ENCODE measurements at regions not wholly inside any gene's neighbourhood (a gene's known extent, or its start where the extent isn't known, plus 50 kb on each side); places are given as distances from the start of the nearest gene placed in this dataset.
"Not testable (repeated sequence)": the region's sequence is repeated elsewhere in the genome, so short reads cannot be mapped to it uniquely, and the experiment has no call there.

- no peak for DNase-seq (ENCODE audit: low read depth)
- H3K4me3 ChIP-seq (ENCODE audit: low read depth, low read length): no peak overlapping the region
- no peak for TF ChIP-seq CTCF (IDR thresholded peaks at IDR 0.05; ENCODE audit: insufficient read depth, low read length)
Observed at GRCh38 chr7:37552030-37552429, 103.4 kb upstream of the ELMO1 start.

GRCh38 chr7:37552439-37552838 is 103.8 kb upstream of the ELMO1 start:
- not testable (repeated sequence) for DNase-seq (ENCODE audit: low read depth); H3K4me3 ChIP-seq (ENCODE audit: low read depth, low read length)

- TF ChIP-seq CTCF (IDR thresholded peaks at IDR 0.05; ENCODE audit: insufficient read depth, low read length): no peak
- DNase-seq (ENCODE audit: low read depth): no peak
- H3K4me3 ChIP-seq (ENCODE audit: low read depth, low read length): no peak overlapping the region
Observed at GRCh38 chr7:37555528-37555927, 106.9 kb upstream of the ELMO1 start.

- no peak for DNase-seq (ENCODE audit: low read depth)
- no peak overlapping the region for H3K4me3 ChIP-seq (ENCODE audit: low read depth, low read length)
- no peak for TF ChIP-seq CTCF (IDR thresholded peaks at IDR 0.05; ENCODE audit: insufficient read depth, low read length)
Observed at GRCh38 chr7:37557571-37558209, 109.0 kb upstream of the ELMO1 start.

- no peak for DNase-seq (ENCODE audit: low read depth)
- no peak overlapping the region for H3K4me3 ChIP-seq (ENCODE audit: low read depth, low read length)
- no peak for TF ChIP-seq CTCF (IDR thresholded peaks at IDR 0.05; ENCODE audit: insufficient read depth, low read length)
Observed at GRCh38 chr7:37558320-37559096, 109.8 kb upstream of the ELMO1 start.

GRCh38 chr7:37570145-37570544 is 113.4 kb upstream of the GPR141 start:
- H3K4me3 ChIP-seq (ENCODE audit: low read depth, low read length): no peak overlapping the region
- no peak for DNase-seq (ENCODE audit: low read depth)
- TF ChIP-seq CTCF (IDR thresholded peaks at IDR 0.05; ENCODE audit: insufficient read depth, low read length): no peak

GRCh38 chr7:37571806-37572205 is 111.8 kb upstream of the GPR141 start:
- TF ChIP-seq CTCF (IDR thresholded peaks at IDR 0.05; ENCODE audit: insufficient read depth, low read length): no peak
- no peak overlapping the region for H3K4me3 ChIP-seq (ENCODE audit: low read depth, low read length)
- DNase-seq (ENCODE audit: low read depth): no peak

Data from fibroblast of the aortic adventitia (primary cell).